ENCODE measurements at regions not wholly inside any gene's neighbourhood (a gene's known extent, or its start where the extent isn't known, plus 50 kb on each side); places are given as distances from the start of the nearest gene placed in this dataset.

GRCh38 chr3:68648494-68648893 is 283.9 kb downstream of the TAFA4 start (continued):
- no peak for TF ChIP-seq EZH2phosphoT487 (IDR thresholded peaks at IDR 0.05; ENCODE audit: borderline replicate concordance, low read depth)
- TF ChIP-seq MXI1 (IDR thresholded peaks at IDR 0.05; ENCODE audit: low read depth, low read length): no peak
- TF ChIP-seq CHD2 (IDR thresholded peaks at IDR 0.05; ENCODE audit: low read length, partially characterized antibody): no peak
- no peak for TF ChIP-seq FOXM1 (IDR thresholded peaks at IDR 0.05; ENCODE audit: low read depth)
- TF ChIP-seq PBX3 (IDR thresholded peaks at IDR 0.05): no peak
- no peak for TF ChIP-seq RXRA (IDR thresholded peaks at IDR 0.05; ENCODE audit: borderline replicate concordance, low read depth)

GRCh38 chr3:68631850-68632545 is 300.3 kb downstream of the TAFA4 start:
- Histone ChIP-seq H3K27me3 (ENCODE audit: insufficient read depth) (no peaks in the 10 kb centered on the region), H3K79me2 (ENCODE audit: insufficient read depth) (no peaks in the 10 kb centered on the region), H3K4me2 (no peak overlapping the region), H3K4me3 (ENCODE audit: low read depth in 2 of 2, low read length in 1 of 2) (no peak overlapping the region), H3K9me2 (no peaks in the 10 kb centered on the region), H3K36me3 (replicated peaks in 1 of 2; ENCODE audit: control insufficient read depth in 1 of 2, insufficient read depth in 2 of 2, low read length in 1 of 2) (no peaks in the 10 kb centered on the region), H3K4me1 (ENCODE audit: control insufficient read depth in 1 of 2, insufficient read depth in 2 of 2, low read depth in 1 of 2, low read length in 1 of 2) (no peaks in the 10 kb centered on the region), H3K27ac (ENCODE audit: low read depth in 2 of 2, low read length in 1 of 2) (no peak overlapping the region), H3K9ac (no peak overlapping the region), H3K9me3 (no peaks in the 10 kb centered on the region), H3F3A (replicated peaks; ENCODE audit: insufficient read depth) (no peaks in the 10 kb centered on the region), H4K20me1 (ENCODE audit: insufficient read depth) (no peaks in the 10 kb centered on the region), H2AFZ (ENCODE audit: low read depth) (no peak overlapping the region)
- POLR2A ChIA-PET: no interaction called here
- WGBS (ENCODE audit: low lambda C conversion rate): 18% methylated on average over 7 of the region's 7 CpGs
- TF ChIP-seq MAX (IDR thresholded peaks at IDR 0.05; ENCODE audit: low read depth) (no peak), PBX3 (IDR thresholded peaks at IDR 0.05) (no peak), FOSL2 (IDR thresholded peaks at IDR 0.05; ENCODE audit: borderline replicate concordance, low read depth) (no peak), NRF1 (IDR thresholded peaks at IDR 0.05; ENCODE audit: low read depth, low read length) (no peak), TAF1 (IDR thresholded peaks at IDR 0.05; ENCODE audit: borderline replicate concordance, low read depth, low read length) (no peak), GATA2 (CRISPR knock-in tag; IDR thresholded peaks at IDR 0.05) (no peak), EZH2phosphoT487 (IDR thresholded peaks at IDR 0.05; ENCODE audit: borderline replicate concordance, low read depth) (no peak), NFIC (IDR thresholded peaks at IDR 0.05; ENCODE audit: borderline replicate concordance) (no peak), ZBTB33 (IDR thresholded peaks at IDR 0.05; ENCODE audit: borderline replicate concordance, low read depth) (no peak), CHD2 (IDR thresholded peaks at IDR 0.05; ENCODE audit: low read length, partially characterized antibody) (no peak)
- DNase-seq: no peak
- CTCF ChIA-PET: interaction anchor here (0.6 kb wide), 1 partner anchor 1341 kb away, joined by 3 read pairs; no protein-coding TSS in a partner anchor
